DND-41 (cell line): ENCODE measurements at regions not wholly inside any gene's neighbourhood (a gene's known extent, or its start where the extent isn't known, plus 50 kb on each side); places are given as distances from the start of the nearest gene placed in this dataset.

Source experiments
- CTCF ChIP-seq: IDR thresholded peaks from 2 replicates; pipeline ENCODE4 v1.5.1; 2012; ENCODE audit warnings: borderline replicate concordance, low read length, moderate library complexity, mild to moderate bottlenecking; ENCODE audit not compliant: poor library complexity, severe bottlenecking; ENCODE audit errors: extremely low read depth
- EZH2 ChIP-seq: IDR thresholded peaks from 3 replicates; pipeline ENCODE4 v1.6.1; 2012; ENCODE audit warnings: borderline replicate concordance, low read depth, mild to moderate bottlenecking, moderate library complexity, low read length, inconsistent platforms; ENCODE audit not compliant: severe bottlenecking

- TF ChIP-seq CTCF (no peak), EZH2 (no peak)
Observed at GRCh38 chr17:71494062-71494855, 626.6 kb upstream of the SOX9 start.
